ENCODE measurements at regions not wholly inside any gene's neighbourhood (a gene's known extent, or its start where the extent isn't known, plus 50 kb on each side); places are given as distances from the start of the nearest gene placed in this dataset.
A peak's percentile ranks its signal among the peaks of the same experiment; 100 is the strongest.

DNA sequence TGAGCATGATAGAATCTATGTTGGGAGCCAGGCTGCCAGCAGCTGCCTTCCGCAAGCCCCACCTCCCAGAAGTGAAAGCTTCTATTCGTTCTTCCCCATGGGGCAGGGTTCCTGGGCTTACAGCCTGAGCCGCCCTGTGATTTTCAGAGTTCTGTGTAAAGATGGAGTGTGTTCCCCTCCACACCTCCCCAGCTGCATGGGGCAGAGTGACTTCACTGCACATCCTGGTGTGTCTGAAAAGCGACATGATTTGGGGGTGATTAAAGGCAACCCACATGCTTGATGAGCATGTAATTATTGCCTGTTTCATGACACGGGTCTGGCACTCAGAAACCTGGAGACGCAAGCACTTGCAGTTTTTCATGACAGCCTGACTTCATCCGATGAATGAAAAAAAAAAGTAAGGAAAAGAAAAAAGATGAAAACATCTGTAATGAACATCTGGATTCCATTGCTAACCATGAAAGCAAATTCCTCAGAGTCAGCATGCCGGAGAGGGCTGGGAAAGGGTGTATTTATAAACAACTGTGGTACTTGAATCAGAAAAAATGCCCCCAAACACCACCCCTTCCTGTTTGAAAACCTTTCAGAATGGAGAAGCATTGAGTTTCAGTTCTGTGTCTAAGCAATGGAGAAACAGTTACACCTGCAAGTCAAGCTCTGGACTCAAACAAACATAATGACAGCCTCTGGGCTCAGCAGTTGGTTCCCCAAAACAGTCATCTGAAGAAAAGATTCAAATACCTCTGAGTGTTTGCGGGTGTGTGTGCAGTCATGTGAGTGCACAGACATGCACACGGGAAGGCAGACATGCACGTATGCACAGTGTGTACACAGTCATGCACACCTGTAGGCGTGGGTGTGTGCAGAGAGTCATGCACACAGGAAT lies 266.0 kb downstream of the ENGASE start:
- no peak for DNase-seq

DNA sequence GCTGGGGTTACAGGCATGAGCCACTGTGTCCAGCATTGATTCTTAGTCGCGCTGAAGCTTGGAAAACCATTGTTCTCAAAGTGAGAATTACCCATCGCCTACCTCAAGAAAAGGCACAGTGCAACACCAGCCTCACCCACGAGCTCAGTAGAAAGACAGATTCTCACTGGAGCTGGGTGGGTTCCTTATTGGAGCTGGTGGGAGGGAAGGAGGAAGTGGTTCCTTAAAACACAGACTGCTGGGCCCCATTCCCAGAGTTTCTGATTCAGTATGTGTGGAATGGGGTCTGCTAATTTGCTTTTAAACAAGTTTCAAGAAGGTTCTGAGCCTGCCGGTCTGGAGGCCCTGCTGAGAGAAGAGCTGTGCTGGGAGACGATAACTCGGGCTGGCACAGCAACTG lies 264.7 kb downstream of the ENGASE start:
- DNase-seq = no peak

DNA sequence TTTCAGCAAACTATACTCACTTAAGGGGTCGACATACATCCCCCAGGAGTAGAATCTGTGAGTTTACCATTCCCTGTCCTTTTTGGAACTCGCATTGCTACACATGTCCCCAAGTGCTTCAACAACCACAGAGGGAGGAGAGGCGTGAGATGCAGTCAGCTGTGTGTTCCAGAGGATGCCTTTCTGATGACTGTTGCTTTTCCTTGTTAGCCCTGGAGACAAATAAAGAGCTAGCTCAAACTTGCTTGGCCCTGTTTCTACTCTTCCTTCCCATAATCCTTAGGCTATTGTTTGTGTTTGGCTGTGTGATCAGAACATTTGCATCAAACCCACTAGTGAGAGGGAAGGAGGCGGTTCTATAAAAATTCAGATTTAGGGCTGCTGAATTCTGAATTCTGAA lies 264.0 kb downstream of the ENGASE start:
- no peak for DNase-seq

DNA sequence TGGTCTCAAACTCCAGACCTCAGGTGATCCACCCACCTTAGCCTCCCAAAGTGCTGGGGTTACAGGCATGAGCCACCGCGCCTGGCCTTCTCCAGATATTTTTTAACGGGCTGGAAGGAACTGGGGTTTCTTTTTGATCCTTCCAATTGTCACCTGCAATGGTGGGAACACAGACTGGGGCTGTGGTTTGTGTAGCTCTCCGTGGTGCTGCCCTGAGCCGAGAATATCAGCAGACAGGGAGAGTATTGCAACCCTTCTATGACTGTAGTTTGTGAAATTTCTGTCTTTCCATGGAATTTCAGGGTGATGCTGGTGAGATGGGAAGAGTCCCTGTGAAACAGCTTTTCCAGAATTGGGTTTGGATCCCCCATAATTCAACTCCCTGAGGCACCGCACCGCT lies 263.5 kb downstream of the ENGASE start:
- no peak for DNase-seq

DNA sequence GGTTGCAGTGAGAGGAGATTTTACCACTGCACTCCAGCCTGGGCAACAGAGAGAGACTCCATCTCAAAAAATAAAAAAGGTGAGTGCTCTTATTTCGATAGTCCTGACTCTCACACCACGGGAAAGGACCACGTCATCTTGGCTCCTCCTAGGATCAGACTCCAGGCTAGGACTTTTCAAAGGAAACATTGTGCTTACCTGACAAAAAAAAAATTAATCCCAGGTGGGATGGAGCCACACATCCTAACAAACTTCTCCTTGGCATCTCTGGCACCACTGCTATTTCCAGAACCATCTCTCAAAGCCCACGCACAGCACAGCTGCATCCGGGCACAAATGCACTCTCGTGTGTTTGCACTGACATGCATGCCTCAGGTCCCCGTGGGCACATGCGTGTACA lies 262.4 kb downstream of the ENGASE start:
- DNase-seq = no peak

DNA sequence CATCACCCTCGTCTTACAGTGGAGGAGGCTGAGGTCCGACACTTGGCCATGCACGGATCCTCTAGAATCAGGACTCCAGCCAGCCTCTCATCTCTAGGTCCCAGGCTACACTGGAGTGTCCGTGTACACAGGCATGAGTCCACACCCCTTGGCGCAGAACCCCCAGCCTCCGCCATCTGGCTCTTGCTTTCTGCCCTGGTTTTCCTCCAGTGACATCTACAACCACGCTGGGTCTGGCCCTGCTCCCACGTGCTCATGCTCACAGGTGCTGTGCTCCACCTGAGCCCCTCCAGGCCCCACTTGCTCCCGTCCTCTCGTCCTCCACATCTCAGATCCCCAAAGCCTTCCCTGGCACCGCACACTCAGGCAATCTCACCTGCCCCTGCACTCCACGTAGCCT lies 260.8 kb downstream of the ENGASE start:
- no peak for DNase-seq

DNA sequence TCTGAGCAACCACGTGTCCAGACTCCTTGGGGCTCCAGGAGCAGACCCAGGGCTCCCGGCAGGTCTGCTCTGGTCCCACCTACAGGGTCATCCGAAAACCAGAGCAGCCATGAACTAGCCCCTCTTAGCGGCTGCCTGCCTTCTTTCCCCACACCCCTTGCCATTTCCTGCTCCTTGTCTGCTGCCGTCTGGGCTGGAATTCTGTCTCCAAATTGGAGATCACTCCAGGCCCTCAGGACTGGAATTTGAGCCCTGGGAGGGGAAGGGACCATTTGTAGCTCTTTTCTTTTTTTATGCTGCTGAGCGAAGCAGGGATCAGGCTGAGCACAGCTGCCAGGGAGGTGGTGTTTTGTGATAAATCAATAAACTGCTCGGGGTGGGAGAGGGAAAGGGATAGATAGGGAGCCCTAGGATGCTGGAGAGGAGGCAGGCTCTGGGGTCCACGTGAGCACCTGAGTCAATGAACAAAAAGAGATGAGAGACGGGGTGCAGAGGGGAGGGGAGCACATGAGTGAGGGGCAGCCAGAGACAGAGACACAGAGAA lies 257.5 kb downstream of the ENGASE start:
- DNase-seq = no peak

DNA sequence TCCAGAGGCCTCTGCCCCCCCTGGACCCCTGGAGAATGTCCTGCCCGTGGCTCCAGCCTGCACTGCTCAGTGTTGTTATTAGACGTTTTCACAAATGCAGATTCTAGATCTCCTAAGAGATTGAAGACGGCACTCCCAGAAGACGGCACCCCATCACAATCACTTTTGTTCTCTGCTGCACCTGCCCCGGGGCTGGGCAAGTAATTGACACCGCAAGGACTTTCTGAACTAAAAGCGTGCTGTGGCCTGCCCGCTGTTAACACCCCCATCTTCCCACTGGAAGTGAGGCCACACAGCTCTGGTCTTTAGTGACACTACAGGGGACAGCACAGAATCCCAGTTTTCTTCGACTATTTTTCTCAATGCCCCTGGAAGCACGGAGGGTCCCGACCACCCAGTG lies 256.9 kb downstream of the ENGASE start:
- no peak for DNase-seq

DNA sequence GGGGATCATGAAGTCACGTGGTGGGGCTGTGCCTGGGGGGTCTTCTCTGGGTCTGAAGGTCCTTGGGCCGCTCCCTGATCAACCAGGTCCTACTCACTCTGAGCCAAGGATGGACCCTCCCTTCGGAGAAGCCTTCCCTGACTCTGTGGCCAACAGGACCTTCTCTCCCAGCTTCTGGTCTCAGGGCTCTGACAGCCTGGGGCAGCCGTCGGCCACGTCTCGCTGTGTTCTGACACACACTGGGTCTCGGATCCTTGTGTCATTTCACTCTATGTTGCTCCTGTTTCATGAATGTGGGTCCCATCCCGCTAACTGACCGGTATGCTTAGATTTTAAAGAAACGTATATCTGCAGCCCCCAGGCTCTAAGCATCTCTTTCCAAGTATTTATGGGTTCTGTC lies 256.1 kb downstream of the ENGASE start:
- DNase-seq = no peak

DNA sequence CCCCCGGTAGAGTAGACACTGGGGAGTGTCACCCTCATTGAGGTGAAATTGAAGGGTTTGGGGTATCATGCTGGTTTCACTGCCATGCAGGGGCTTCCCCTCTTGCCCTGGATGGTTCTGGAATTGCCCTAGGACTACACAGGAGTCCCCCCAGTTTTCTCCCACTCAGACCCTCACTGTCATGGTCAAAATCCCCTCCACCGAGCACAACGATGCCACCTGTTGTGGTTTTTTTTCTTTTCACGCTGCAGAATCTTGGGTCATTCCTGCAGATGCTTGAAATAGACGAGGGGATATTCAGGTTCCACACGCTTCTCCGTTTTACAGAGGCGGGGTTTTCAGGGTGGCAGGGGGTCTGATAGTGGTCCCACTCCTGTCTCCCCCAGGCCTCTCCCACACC lies 255.6 kb downstream of the ENGASE start:
- DNase-seq = no peak

DNA sequence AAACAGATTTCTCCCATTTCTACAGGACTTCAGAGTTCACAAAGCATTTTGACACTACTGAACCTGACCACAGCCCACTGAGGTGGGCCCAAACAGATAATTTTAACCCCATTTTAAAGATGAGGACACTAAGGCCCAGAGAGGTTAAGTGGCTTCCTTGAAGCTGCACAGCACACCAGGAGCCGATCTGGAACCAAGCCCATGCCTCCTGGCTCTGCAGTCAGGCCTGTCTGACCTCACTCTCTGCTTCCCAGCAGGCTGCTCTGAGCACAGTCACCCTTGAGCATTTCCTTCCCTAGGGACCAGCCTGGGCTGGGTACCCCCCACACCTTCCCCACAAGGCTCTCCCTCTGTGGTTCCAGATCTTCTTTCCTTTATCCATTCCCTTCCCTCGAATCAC lies 252.2 kb downstream of the ENGASE start:
- DNase-seq = no peak

DNA sequence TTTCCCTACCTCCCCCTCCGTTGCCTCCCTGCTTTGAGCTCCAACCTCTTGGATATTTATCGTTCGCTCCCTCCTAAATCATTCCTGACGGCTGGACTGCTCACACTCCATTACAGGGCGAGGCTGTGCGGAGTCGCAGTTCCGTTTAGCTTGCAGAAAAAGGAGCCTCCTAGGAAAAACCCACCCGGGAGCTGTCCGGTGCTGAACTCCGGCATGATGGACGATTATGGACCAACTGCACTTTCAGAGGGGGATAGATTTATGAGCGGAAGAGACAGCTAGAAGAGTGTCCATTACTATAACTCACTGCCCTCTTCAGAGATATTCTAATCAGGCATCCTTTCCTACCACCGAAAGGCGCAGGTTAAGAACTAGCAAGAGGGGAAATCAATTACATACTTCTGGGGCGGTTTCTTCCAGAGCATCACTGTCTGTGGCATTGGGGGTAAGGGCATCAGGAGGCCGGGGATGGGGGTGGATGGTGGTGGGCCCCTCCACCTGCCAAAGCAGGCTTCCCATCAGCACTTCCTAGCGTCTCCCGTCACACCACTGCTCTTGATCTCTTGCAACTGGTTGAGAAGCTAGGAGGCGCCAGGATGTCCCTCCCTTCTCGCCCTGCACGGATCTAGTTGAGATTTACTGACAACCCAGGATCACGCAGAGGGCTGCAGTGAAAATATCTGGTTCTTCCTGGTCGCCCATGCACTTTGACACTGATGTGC lies 251.2 kb downstream of the ENGASE start:
- DNase-seq = no peak

DNA sequence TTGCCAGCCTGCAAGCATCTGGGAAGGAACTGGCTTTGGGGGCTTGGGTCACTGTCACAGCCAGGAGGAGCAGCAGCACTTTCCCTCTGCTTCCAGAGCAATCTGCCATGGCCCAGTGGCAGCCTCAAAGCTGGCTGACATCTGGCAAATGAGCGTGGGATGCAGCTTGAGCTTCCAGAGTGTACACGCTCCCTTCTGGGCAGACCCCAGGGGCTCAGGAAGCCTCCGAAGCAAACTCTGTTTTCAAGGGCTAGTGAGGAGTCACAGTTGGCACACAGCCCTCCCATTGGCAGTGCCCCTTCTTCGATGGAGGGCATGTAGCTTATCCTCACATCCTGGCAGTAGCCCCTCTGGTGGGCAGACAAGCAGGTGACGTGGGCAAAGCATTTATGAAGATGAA lies 249.6 kb downstream of the ENGASE start:
- DNase-seq = no peak

DNA sequence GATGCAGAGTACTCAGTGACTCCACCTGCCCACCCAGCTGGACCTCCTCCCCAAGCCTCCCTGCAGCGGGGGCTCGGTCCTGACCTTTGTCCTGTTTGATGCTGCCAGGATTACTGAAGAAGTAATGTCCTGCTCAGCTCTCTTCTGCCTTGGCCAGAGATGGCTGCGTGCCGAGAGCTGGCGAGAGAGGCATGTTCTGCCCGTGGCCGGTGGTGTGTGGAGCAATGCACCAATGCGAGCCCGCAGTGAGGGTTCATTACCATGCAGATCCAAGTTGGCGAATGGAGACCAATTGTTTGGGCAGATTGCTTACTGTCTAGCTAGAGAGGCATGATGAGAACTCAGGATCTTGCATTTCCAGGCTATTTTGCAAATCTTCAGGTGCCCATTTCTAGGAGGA lies 248.9 kb downstream of the ENGASE start:
- no peak for DNase-seq

DNA sequence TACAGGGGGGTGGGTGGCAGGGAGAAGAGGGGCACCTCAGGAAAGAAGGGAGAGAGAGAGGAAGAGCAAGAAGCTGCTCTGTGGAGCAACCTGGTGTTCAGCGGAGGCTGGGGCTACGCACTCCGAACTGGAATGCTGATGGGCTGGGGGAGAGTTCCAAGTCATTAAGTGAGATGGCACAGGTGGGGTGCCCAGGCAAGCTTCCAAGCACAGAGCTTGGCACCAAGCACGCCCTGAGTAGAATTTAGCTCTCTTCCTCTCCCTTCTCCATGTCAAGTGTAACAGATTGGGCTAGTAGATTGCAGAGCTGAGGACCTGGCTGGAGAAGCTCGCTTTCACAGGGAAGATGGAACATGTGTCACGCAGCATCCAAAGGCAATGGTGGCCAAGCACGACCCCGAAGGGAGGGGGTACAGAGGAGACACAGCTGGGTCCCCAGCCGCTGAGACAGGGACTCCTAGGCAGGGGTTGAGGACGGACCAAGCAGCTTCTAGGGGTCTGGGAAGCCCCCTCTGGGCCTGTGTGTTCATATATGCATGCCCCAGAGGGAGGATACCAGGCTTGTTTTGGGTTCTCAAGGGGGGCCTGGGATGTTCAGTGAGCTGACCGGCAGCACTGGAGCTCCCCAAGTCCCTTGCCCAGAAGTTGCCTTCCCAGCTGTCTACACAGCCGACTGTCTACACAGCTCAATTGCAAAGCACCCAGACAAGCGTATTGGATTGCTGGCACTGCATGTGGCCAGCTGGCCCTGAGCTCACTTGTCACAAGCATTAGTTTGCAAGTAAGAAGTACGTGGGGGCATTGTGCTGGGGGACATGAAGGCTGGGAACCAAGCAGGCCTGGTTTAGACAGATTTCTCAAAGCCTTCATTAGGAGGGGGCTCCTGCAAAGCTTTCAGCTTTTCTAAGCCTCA lies 247.8 kb downstream of the ENGASE start:
- peak in 1 of 2 experiments; percentile 40 for DNase-seq

DNA sequence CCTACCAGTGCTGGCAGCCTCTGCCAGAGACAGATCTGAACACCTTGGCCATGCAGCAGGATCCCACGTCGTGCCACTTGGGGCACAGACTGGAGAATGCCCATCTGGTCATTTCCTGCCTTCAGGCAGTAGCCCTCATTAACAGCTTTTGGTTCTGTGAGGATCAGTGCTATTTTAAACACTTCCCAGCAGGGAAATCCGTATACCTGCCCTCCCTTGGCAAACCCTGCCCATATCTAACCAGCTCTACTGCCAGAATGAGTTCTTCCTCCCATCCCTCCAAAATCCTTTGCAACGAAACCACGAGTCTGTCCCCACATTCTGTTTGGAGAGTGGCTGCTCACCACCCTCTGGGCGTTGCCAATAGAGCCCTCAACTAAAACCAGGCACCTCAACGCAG lies 245.7 kb downstream of the ENGASE start:
- DNase-seq = no peak

DNA sequence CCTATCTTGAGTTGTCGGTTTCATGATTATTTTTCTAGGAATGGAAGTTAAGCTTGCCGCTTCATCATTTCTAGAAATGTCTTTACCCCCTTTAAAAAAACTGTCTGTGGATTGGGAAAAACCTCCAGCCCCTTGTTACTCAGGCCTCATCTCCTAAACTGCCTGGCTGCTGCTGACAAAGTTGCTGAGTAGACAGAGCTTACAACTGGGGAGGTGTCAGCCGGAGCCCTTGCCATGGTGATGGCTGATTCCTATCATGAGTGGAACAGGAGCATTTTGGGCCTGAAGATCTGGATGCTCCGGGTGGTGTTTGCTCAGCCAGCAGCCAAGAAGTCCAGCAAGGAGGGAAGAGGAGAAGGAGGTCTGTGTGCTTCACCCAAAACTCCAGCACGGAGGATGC lies 243.3 kb downstream of the ENGASE start:
- no peak for DNase-seq

DNA sequence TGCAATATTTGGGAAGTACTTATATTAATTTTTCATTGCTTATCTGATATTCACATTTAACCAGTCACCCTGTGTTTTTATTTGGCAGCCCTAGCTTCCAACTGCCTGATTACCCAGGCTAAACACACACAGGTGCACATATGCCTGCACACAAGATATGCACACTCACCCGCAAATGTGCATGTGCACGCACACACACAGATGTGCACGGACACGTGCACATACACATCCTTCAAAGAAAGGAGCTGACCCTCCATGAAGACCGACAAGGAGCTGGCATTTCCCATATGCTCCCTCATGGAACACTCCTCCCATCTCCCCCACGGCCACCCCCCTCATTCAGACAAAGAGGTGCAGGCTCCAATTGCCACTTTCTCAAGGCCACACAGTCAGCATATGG lies 242.2 kb downstream of the ENGASE start:
- DNase-seq = no peak

DNA sequence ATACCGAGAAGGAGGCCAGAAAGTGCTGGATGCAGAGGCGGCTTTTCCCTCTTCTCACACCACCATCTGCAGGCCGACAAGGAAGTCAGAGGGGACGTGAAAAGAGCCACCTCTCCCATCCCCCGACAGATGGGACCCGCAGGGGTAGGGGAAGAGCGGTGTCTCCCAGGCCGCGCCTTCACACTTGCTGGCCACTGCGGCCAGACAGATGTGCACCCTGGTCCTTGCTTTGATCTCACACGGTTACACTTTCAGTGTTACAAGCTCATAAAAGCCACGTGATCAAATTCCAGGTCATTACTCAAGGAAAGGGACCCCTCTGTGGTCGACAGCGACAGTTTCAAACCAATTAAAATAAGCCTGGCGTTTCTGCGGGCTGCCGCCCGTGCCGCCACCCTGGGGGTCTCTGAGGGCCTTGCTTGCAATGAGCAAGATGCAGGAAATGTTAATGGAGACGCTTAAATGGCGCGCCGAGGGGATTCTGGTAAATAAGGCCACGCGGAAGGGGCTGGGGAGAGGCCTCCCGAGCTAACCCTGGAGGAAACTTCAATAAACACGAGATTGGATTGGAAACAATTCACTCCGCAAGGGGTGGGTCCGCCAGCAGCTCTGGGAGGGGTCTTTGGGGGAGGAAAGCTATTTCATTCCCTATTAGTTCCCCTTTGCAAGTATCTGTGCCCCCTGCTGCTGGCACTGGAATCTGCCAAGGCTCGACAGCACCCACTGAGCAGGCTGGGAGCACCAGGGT lies 240.9 kb downstream of the ENGASE start:
- no peak for DNase-seq

DNA sequence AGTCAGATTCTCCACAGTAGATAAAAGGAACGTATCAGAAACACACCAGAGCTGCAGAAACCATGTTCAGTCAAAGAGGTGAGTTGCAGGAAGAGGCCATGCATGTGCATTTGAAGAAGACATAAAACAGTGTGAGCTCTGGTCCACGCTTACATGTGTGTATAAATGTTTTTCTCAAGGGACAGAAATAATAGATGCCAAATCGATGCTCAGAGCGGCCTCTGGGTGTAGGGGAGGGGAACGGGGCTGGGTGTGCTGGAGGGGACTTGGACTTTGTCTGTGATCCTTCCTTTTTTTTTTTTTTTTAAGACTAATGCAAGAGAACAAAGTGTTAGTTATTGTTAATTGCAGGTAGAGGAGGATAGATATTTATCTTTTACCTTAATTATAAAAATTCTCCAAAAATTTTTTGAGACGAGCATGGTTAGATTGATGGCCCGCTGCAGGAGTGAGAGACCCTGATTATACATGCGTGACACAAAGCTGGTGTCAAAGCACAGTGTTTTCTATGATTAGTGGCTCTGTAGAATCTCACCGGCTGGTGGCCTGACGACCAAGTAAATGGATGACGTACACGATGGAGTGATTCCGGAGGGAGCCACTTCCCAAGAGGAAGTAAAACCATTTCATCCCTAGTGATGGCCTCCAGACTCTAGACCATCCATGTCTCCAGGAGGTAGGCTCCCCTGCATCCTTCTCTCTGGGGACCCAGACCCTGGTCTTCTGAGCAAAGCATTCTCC lies 240.2 kb downstream of the ENGASE start:
- DNase-seq = no peak

DNA sequence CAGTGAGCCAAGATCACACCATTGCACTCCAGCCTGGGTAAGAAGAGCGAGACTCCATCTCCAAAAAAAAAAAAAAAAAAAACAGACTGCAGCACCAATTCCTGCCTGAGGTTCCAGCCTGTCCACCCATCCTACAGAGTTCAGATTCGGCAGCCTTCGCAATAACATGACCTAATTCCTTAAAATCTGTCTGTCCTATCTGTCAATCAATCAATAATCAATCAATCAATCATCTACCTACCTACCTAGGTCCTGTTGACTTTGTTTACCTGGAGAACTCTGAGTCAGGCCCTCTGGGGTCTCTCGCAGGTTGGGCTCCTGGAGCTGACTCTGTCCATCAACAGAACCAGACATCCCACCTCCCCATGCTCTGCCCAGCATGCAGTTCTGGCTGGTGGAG lies 236.7 kb downstream of the ENGASE start:
- DNase-seq = no peak
